Fibroblast of lung (primary cell): ENCODE measurements at regions not wholly inside any gene's neighbourhood (a gene's known extent, or its start where the extent isn't known, plus 50 kb on each side); places are given as distances from the start of the nearest gene placed in this dataset.

Experiments
- DNase-seq, 2 donors: peaks; one replicate each; pipeline versions ENCODE4 v3.0.0 to v3.0.0-alpha.2; 2010; ENCODE audit warnings: low read depth in 2 of 2
- H2AFZ ChIP-seq: 2 replicates; pipeline ENCODE4 v1.5.1; 2012; ENCODE audit warnings: low read length, control low read depth, inconsistent platforms
- H3K27ac ChIP-seq: 2 replicates; pipeline ENCODE4 v1.5.1; 2011; ENCODE audit warnings: low read length, control low read depth; ENCODE audit not compliant: insufficient read depth
- H3K27me3 ChIP-seq: 2 replicates; pipeline ENCODE4 v1.5.1; 2011; ENCODE audit warnings: mild to moderate bottlenecking, low read length; ENCODE audit not compliant: control insufficient read depth, insufficient read depth
- H3K36me3 ChIP-seq: 2 replicates; pipeline ENCODE4 v1.5.1; 2011; ENCODE audit warnings: low read length; ENCODE audit not compliant: control insufficient read depth, insufficient read depth
- H3K4me1 ChIP-seq: 2 replicates; pipeline ENCODE4 v1.5.1; 2011; ENCODE audit warnings: low read length; ENCODE audit not compliant: control insufficient read depth, insufficient read depth; ENCODE audit errors: extremely low read depth
- H3K4me2 ChIP-seq: 2 replicates; pipeline ENCODE4 v1.5.1; 2011; ENCODE audit warnings: low read length, control low read depth; ENCODE audit not compliant: insufficient read depth; ENCODE audit errors: extremely low read depth
- H3K4me3 ChIP-seq, 4 experiments: fragments of 200-600 bp in 1 of 4; sonication (generic) in 1 of 4; replicated peaks in 1 of 4; 2 replicates each; pipeline ENCODE4 v1.5.1; 2011 to 2016; ENCODE audit warnings: low read length in 4 of 4, low read depth in 3 of 4, mild to moderate bottlenecking in 3 of 4, control low read depth in 2 of 4, inconsistent platforms in 1 of 4, mixed read lengths in 1 of 4; ENCODE audit not compliant: insufficient read depth in 1 of 4; ENCODE audit errors: control extremely low read depth in 1 of 4
- H3K79me2 ChIP-seq: 2 replicates; pipeline ENCODE4 v1.5.1; 2012; ENCODE audit warnings: mild to moderate bottlenecking, low read length, inconsistent platforms; ENCODE audit not compliant: control insufficient read depth, insufficient read depth
- H3K9ac ChIP-seq: 2 replicates; pipeline ENCODE4 v1.5.1; 2011; ENCODE audit warnings: mild to moderate bottlenecking, low read length, control low read depth; ENCODE audit not compliant: insufficient read depth
- H3K9me3 ChIP-seq: 2 replicates; pipeline ENCODE4 v1.5.1; 2012; ENCODE audit warnings: low read depth, low read length; ENCODE audit not compliant: control insufficient read depth, insufficient read depth
- H4K20me1 ChIP-seq: 2 replicates; pipeline ENCODE4 v1.5.1; 2011; ENCODE audit warnings: low read length; ENCODE audit not compliant: control insufficient read depth, insufficient read depth; ENCODE audit errors: extremely low read depth
- CTCF ChIP-seq, 2 donors: IDR thresholded peaks in 1 of 2; conservative IDR thresholded peaks in 1 of 2; 1 replicate in 1 of 2; 2 replicates in 1 of 2; pipeline ENCODE4 v1.5.1; 2011 to 2012; ENCODE audit warnings: low read length in 2 of 2, control low read depth in 1 of 2, inconsistent platforms in 1 of 2, low read depth in 1 of 2, mild to moderate bottlenecking in 1 of 2
- EZH2 ChIP-seq: IDR thresholded peaks from 2 replicates; pipeline ENCODE4 v1.5.1; 2012; ENCODE audit warnings: low read length, control low read depth, mild to moderate bottlenecking; ENCODE audit errors: missing control alignments

- Histone ChIP-seq H3K79me2 (no peaks in the 10 kb centered on the region), H3K4me2 (no peak overlapping the region), H2AFZ (no peak overlapping the region), H3K27ac (no peak overlapping the region), H3K9me3 (no peaks in the 10 kb centered on the region), H3K4me3 (no peak overlapping the region), H3K27me3 (no peaks in the 10 kb centered on the region), H3K4me1 (no peaks in the 10 kb centered on the region), H3K9ac (no peak overlapping the region), H4K20me1 (no peaks in the 10 kb centered on the region), H3K36me3 (no peaks in the 10 kb centered on the region)
- TF ChIP-seq CTCF (conservative IDR thresholded peaks at IDR 0.05 in 1 of 2, IDR thresholded peaks at IDR 0.05 in 1 of 2; ENCODE audit: low read depth in 1 of 2, low read length in 2 of 2) (no peak), EZH2 (no peak)
- no peak for DNase-seq
Observed at GRCh38 chr6:160895562-160895961, 96.0 kb upstream of the MAP3K4 start.

GRCh38 chr6:160899671-160900430 is 91.7 kb upstream of the MAP3K4 start:
- Histone ChIP-seq H4K20me1 (no peaks in the 10 kb centered on the region), H3K9me3 (no peaks in the 10 kb centered on the region), H3K4me2 (no peak overlapping the region), H3K4me3 (no peak overlapping the region), H3K79me2 (no peaks in the 10 kb centered on the region), H3K27ac (no peak overlapping the region), H2AFZ (no peak overlapping the region), H3K27me3 (no peaks in the 10 kb centered on the region), H3K36me3 (no peaks in the 10 kb centered on the region), H3K9ac (no peak overlapping the region), H3K4me1 (no peaks in the 10 kb centered on the region)
- TF ChIP-seq EZH2 = no peak
- TF ChIP-seq CTCF (conservative IDR thresholded peaks at IDR 0.05 in 1 of 2, IDR thresholded peaks at IDR 0.05 in 1 of 2; ENCODE audit: low read depth in 1 of 2, low read length in 2 of 2) = no peak
- DNase-seq = no peak

- Histone ChIP-seq H3K36me3 (no peaks in the 10 kb centered on the region), H3K79me2 (no peaks in the 10 kb centered on the region), H3K27me3 (no peaks in the 10 kb centered on the region), H3K4me3 (no peak overlapping the region), H3K27ac (no peak overlapping the region), H2AFZ (no peak overlapping the region), H3K4me2 (no peak overlapping the region), H4K20me1 (no peaks in the 10 kb centered on the region), H3K9me3 (no peaks in the 10 kb centered on the region), H3K4me1 (no peaks in the 10 kb centered on the region), H3K9ac (no peak overlapping the region)
- DNase-seq = no peak
- no peak for TF ChIP-seq CTCF (conservative IDR thresholded peaks at IDR 0.05 in 1 of 2, IDR thresholded peaks at IDR 0.05 in 1 of 2; ENCODE audit: low read depth in 1 of 2, low read length in 2 of 2)
- no peak for TF ChIP-seq EZH2
Observed at GRCh38 chr6:160911949-160912348, 79.6 kb upstream of the MAP3K4 start.
